Kidney tubule cell (primary cell): ENCODE measurements at regions not wholly inside any gene's neighbourhood (a gene's known extent, or its start where the extent isn't known, plus 50 kb on each side); places are given as distances from the start of the nearest gene placed in this dataset.

Experiments used
- DNase-seq: peaks from one replicate; pipeline ENCODE4 v3.0.0-alpha.2; 2018; ENCODE audit warnings: low spot score

DNA sequence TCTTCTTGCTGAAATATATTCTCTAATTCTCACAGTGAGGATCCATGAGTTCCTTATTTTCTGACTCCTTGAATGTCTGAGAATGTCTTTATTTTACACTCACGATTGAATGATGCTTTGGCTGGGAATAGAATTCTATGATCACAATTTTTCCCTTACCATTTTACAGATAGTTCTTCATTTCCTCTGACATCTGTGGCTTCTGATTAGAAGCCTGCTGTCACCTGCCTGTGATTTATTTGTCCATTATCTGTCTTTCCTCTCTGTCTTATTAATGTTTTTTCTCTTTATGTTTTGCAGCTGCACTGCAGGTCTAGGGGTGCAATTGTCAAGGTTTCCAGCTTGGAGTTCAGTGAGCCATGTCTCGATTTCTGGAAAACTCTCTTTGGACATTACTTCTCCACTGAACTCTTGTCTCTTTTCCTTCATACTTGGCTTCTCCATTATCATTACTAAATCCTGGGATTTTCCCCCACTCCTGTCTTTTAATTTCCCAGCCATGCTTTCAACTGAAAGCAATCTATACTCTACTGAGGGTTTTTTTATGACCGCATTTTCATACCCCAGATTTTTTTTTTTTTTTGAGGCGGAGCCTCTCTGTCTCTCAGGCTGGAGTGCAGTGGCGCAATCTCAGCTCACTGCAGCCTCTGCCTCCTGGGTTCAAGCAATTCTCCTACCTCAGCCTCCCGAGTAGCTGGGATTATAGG is 85.8 kb upstream of the PRNP start:
- DNase-seq, result no peak

DNA sequence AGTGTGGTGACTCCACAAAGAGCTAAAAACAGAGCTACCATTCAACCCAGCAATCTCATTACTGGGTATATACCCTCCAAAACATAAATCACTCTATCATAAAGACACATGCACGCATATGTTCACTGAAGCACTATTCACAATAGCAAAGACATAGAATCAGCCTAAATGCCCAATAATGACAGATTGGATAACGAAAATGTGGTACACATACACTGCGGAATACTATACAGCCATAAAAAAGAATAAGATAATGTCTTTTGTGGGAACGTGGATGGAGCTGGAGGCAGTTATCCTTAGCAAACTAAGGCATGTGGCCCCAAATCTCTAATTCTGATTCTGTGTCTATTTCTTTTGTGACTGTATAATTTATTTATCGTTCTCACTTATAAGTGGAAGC is 89.0 kb upstream of the PRNP start:
- DNase-seq, result no peak

DNA sequence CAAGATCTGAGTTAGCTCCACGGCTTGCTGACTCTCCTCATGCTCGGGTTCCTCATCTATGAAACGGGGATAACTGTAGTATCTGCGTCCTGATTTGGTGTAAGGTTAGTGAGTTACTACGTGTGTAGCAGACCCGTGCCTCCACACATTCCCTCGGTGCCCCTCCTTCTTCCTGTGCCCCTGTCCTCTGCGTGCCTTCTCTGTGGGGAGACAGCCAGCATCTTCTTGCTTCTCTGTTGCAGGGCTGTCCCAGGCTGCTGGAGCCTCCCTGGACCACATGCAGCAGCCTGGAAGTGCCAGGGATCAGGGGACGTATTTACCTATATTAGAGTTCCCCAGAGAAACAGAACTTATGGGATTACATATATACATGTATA is 93.1 kb upstream of the PRNP start:
- DNase-seq, result no peak

DNA sequence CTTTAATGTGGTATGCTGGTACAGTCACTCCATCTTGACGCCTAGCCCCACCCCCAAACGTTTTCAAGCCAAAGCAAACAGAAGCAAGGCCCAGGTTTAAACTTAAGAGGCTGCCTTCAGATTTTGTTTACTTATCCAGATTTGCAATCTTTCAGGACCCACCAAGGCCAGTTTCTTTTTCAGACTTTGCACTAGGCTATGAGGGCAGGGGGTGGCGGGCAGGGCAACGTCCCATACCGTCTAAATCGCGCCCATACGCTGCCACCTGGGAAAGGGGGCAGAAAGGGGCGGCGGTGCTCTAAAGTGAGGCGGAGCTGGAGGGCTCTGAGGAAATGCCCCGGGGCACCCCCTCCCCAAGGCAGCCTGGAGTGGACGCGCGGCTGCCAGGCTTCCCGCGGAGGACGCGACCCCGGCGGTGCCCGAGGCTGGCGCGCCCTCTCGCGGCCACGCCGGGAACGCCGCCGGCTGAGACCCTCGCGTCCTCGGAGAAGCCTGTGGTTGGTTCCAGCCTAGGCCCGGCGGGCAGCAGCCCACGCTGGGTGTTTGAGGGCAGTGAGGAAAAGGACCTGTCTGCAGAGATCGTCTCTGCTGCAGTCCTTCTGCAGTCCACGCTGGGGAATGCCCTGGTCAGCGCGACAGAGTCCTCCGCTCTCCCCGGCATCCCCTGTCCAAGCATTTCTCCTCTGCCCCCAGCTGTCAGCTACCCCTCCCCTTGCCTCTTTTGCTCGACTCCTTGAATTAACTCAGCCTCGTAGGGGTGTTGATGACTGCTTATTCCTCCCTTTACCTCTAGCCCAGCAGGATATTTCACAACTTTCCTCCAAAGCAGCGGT is 93.7 kb upstream of the PRNP start:
- DNase-seq, result peak; percentile 39

DNA sequence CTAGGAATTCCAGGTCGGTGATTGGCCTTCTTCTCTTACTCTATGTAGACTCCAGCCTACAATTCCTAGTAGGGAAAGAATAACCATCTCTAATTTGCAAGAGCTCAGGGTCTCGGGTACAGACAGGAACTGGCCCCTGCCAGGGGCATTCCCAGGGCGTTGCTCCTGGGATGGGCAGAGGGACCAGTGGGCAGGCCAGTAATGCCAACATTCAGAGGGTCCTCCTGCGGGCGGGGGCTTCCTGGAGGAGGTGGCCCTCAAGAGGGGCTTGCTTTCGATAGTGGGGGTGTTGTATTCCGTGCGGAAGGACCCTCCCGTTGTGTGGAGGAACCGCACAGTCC is 94.3 kb upstream of the PRNP start:
- no peak for DNase-seq

DNA sequence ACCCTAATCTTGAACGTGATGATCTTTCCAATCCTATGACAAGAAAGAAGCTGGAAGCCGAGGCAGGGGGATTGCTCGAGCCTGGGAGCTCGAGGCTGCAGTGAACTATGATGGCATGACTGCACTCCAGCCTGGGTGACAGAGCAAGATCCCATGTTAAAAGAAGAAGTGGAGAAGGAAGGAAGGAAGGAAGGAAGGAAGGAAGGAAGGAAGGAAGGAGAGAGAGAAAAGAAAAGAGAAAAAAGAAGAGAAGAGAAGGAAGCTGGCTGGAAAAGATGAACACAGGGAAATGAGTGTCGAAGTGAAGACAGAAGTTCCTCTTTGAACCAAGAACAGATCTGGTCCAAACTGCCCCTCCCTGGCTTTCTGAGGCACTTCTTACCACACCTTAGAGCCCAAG is 100.5 kb upstream of the PRNP start:
- DNase-seq, result no peak

DNA sequence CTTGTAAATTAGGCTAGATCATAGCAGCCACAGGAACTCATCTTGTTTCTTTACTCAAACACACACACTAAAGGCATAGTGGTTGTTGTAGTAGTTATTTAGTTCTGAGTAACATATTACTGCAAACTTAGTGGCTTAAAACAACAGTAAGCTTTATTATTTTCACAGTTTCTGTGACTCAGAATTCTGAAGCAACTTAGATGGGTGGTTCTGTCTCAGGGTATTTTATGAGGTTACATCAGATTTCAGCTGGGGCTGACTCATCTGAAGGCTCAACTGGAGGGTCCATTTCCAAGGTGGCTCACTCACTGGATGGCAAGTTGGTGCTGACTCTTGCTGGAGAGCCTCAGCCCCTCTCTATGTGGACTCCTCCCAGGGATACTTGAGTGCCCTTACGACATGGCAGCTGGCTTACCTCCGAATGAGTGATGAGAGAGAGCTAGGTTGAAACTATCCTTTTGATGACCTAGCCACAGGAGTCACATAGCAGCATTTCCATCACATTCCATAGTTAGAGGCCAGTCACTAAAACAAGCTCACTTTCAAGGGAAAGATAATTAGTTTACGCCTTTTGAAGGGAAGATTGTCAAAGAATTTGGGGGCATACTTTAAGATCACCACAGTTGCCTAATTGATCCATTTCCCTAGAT is 101.0 kb upstream of the PRNP start:
- DNase-seq, result peak; percentile 76

DNA sequence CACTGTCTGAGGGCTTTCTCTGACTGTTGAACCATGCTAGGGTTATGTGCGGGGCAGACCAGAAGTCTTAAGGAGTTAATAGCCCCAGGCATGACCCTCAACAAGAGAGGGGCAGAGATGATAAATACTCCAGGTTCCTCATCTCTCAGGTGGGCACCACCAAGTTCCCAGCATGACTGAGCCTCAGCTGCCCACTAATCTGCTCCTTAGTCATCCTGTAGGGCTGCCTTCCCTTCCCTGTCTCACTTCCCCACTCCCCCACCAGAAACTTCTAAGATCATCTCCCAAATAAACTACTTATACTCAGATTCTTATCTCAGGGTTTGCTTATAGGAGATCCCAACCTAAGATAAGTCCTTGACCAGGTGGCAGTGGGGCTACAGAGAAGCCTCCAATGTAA is 101.7 kb upstream of the PRNP start:
- no peak for DNase-seq

DNA sequence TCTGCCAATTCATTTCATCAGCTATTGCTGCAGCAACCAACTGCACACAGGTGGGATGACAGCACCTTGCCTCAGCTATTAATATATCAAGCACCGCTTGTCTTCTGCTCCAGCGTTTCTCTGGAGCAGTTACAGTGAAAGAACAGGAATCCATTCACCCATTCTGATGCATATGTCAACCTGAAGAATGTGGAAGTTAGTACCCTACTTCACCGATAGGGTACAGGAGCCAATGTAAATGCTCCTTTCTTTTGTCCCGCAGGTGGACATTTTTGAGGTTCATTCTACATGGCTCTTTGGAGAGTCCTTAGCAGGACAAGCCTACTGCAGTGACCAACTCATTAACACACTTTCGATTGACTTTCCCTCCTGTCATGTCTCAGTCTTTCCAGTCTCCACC is 104.4 kb upstream of the PRNP start:
- DNase-seq, result no peak

DNA sequence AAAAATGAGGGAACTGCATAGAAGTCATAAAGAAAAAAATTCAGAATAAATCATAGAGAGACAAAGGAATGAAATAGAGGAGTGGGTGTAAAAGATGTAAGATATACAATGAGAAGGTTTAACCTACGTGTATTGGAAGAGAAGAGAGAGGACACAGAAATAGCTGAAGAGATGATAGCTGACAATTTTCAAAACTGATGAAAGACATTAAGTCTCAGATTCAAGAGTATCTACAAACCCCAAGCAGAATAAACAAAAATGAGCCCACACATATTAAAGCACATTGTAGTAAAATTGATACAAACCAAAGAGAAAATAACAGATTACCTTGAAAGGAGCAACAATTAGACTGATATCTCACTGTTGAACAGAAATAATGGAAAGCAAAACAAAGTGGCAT is 107.9 kb upstream of the PRNP start:
- no peak for DNase-seq

DNA sequence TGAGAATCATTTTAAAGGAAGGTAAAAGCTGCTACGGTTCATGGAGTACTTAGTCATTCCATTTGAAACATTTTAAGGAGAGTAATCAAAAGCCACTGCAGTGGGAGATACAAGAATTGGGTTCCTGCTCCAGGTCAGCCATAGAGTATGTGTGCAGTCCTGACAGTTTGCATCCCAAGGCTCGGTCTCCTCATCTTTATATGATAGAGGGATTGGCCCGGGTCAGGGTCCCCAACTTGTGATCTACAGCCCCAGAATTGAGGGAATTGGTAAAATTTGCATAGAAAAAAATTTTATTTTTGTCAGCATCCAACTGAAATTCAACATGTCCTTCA is 111.9 kb upstream of the PRNP start:
- DNase-seq, result no peak

DNA sequence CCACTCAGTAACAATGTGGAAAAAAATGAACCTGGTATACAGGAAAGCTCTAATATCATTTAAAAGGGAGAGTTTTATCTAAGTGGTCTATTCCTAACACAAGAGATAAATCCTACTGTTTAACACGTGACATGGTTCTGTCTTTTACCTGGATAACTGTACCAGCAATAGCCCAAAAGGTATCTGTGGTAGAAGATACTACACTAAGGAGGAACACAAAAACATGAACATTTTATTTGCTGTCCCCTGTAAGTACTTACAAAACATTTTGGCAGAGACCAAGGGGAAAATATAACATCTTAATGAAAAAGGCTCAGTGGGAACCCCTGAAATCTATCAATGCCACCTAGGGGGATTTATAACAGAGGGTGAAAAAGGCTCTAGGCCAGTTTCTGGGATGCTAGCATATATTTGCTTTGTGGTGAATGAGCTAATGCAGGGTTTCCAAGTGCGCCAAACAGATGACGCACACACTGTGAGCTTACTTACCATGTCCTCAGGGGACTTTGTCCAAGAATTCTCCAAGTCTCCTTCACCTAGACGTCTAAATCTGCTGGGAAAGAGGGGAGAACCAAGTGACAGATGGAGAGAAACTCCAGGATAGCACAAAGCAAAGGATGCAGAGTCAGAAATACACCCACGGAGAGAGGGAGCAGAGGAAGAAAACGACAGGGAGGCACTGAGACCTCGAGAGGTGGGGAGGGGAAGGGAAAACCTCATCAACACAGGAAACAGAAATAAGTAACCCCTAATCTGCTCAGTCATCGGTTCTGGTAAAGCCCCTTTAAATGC is 112.5 kb upstream of the PRNP start:
- peak; percentile 73 for DNase-seq

DNA sequence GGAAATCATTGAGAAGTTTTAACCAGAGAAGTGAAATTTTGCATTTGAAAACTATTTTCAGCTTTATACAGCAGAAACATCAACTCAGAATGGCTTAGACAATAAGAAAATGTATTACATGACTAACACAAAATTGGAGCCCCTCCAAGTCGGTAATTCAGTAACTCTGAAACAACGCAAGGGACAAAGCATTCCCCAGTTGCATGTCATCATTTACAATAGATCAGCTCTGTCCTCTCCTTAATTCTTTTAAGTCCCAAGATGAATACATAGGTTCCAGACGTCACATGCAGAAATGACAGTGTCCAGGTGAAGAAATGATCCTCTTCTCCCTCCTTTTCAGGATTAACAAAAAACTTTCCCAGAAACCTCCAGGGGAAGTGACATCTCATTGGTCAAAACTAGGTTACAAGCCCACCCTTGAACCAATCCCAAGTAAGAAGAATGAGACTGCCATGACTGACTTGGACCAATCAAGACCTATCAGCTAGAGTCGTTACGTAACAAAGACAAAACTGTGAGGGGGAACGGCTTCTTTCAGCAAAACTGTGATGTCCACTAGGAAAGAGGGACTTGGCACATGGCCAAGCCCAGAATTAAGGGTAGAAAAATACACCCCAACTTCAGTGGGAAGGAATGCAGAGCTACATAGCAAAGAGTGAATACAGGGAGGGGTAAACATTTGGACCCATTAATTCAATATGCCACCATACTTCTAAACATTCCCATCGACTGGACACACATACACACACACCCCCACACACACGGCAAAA is 114.3 kb upstream of the PRNP start:
- no peak for DNase-seq

DNA sequence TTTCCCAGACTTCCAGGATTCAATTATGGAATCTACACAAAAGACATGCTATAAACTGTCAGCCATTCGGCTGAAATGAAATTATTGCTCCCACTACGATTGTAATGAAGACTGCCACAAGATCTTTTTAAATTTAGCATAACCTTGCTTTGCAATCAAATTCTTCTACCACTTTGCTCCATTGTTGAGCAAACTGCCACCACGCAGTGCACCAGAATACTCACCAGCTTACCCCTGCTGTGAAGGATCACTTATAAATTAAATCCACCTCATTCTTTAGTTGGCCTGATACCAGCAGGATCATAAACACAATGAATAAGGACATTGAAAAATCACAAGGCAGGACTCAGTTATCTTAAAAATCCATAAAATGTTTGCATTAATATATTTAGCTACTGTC is 116.4 kb upstream of the PRNP start:
- DNase-seq, result no peak

DNA sequence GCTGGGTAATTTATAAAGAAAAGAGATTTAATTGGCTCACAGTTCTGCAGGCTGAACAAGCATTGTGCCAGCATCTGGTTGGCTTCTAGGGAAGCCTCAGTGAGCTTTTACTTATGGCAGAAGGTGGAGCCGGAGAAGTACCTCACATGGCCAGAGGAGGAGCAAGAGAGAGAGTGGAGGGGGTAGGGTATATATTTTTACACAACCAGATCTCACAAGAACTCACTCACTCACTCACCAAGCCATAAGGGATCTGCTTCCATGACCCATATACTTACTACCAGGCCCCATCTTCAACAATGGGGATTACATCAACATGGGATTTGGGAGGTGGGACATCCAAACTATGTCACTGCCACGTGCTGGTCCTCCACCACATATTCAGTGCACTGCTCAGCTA is 117.2 kb upstream of the PRNP start:
- DNase-seq, result no peak

DNA sequence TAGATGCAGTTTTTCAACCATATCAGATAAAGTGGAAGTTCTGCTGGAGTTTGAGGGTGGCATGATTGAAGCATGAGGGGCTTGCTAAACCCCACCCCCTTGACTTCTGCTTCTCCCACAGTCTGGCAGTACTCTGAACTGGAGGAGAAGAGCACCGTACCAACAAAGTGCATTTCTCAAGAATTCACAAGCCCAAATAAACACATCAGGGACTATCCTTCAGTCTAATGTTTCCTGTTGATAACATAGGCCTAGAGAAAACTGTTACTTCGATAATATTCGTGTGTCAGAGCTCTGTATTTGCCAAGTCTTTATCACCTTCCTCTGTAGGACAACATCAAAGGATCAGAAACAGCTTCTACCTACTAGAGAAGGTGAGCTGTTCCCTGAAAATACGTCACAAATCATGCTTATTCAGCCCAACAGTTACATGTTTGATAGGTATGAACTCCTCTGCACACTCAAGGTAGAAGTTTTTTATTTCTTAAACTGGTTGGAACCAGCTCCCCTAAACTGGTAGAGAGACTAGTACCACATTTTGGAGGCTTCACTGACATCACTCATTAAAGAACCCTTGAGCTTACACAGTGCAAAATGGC is 117.8 kb upstream of the PRNP start:
- DNase-seq, result no peak

DNA sequence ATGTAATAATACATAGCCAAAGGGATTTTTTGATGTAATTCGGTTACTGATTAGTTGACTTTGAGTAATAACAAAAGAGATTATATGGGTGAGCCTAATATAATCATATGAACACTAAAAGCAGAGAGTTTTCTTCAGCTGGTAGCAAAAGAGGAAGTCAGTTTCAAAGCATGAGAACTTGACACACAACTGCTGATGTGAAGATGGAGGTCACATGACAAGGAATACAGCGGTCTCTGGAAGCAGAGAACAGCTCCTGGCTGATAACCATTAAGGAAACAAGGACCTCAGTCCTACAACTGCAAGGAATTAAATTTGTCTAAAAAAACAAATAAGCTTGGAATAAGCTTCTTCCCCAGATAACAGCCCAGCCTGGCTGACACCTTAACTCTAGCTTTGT is 119.1 kb upstream of the PRNP start:
- DNase-seq, result no peak

DNA sequence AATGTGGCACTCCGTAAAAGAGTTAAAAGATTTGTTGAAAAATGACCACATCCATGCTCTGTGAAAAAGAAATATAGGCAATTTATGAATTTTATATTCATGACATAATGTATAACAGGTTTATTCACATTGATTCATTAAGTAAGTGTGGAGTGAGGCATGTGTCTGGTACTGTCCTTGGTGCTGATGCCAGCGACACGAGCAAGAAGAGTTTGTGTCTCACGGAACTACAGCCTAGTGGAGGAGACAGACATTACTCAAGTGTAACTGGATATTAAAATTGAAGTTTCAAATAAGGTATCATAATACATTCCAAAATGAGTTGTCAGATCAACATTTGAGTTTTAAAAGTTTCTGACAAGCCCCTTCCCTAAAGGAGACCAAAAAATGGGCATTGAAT is 122.7 kb upstream of the PRNP start:
- DNase-seq, result peak; percentile 51

DNA sequence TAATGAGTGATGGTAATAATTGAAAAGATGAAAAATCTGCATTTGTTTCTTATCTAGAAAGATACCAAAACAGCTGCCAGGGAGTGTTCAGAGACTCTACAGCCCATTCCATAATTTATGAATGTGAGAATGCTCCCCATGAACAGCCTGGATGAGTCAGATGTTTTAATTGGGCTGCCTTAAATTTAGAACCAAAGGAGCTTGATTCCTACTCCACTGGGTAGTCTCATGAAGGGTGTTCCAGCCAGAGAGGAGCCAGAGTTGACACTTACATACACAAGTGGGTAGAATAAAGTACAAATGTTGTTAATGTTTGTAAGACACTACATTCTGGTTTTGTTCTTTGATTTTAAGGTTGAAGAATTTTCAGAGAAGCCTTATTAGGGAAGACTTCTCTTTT is 123.2 kb upstream of the PRNP start:
- no peak for DNase-seq

DNA sequence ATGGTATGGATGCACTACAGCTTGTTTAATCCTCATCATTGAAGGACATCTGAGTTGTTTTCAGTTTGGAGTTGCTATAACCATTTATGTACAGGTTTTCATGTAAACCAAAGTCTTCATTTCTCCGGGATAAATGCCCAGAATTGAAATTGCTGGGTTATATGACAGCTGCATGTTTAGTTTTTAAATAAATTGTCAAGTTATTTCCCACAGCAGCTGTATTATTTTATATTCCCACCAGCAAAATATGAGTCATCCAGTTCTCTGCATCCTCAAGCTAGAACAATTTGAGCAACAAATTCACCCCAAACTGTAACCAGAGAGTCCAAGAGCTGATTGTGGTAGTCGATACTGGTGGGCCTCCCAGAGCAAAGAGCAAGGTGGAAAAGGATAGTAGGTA is 125.6 kb upstream of the PRNP start:
- no peak for DNase-seq

DNA sequence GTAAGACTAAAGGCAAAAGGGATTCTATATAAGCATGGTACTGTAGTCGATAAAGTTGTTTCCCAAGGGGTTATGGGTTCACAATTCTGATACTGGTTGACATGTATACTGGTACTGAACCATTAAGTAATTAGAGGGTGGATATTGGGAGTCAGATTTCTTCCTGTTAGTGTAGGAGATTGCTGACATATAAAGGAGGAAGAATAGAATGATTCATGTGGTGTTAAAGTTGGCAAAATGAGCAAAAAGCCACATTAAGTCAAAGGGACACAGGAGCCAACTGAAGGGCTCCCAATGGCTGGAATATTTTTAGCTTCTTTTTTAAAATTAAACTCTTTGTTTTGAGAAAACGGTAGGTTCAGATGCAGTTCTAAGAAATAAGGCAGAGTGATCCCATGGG is 126.3 kb upstream of the PRNP start:
- DNase-seq, result no peak

DNA sequence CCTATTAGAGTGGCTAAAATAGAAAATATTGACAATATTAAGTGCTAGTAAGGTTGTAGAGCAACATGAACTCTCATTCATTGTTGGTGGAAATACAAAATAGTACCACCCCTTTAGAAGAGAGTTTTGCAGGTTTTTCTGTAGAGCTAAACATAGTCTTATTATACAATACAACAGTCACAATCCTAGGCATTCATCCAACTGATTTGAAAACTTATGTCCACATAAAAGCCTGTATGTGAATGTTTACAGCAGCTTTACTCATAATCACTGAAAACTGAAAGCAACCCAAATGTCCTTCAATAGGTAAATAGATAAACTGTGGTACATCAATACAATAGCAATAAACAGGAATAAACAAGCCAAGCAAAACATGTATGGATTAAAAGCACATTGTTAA is 127.2 kb upstream of the PRNP start:
- DNase-seq, result no peak
